ENCODE measurements at regions not wholly inside any gene's neighbourhood (a gene's known extent, or its start where the extent isn't known, plus 50 kb on each side); places are given as distances from the start of the nearest gene placed in this dataset.

DNA sequence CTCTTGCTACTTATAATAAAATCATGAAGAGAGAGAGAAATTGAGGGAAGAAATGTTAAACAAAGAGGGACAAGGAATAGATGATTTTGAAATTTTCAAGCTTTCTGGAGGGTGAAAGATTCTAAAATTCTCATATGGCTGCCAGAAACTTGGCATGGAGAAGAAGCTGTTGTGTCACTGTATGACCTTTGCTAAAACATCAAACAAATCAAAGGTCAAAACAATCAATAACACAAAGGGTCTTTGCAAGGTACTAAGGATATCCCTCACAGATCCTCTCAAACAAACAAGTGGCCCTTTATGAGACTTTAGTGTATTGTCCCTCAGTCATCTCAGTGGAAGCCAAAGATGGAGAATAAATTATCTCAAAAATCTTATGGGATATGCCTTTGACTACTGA lies 1039.2 kb upstream of the MIR17HG start:
- TF ChIP-seq, protein P1, sequence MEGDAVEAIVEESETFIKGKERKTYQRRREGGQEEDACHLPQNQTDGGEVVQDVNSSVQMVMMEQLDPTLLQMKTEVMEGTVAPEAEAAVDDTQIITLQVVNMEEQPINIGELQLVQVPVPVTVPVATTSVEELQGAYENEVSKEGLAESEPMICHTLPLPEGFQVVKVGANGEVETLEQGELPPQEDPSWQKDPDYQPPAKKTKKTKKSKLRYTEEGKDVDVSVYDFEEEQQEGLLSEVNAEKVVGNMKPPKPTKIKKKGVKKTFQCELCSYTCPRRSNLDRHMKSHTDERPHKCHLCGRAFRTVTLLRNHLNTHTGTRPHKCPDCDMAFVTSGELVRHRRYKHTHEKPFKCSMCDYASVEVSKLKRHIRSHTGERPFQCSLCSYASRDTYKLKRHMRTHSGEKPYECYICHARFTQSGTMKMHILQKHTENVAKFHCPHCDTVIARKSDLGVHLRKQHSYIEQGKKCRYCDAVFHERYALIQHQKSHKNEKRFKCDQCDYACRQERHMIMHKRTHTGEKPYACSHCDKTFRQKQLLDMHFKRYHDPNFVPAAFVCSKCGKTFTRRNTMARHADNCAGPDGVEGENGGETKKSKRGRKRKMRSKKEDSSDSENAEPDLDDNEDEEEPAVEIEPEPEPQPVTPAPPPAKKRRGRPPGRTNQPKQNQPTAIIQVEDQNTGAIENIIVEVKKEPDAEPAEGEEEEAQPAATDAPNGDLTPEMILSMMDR (tag by site-specific recombination; IDR thresholded peaks at IDR 0.05), result no peak
- no peak for TF ChIP-seq KLF16 (tag by site-specific recombination; IDR thresholded peaks at IDR 0.05)
- no peak for TF ChIP-seq ZNF670 (tag by site-specific recombination; IDR thresholded peaks at IDR 0.05; ENCODE audit: low read depth)
- no peak for TF ChIP-seq ZNF629 (tag by site-specific recombination; IDR thresholded peaks at IDR 0.05)
- TF ChIP-seq, protein P2, sequence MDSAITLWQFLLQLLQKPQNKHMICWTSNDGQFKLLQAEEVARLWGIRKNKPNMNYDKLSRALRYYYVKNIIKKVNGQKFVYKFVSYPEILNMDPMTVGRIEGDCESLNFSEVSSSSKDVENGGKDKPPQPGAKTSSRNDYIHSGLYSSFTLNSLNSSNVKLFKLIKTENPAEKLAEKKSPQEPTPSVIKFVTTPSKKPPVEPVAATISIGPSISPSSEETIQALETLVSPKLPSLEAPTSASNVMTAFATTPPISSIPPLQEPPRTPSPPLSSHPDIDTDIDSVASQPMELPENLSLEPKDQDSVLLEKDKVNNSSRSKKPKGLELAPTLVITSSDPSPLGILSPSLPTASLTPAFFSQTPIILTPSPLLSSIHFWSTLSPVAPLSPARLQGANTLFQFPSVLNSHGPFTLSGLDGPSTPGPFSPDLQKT (IDR thresholded peaks at IDR 0.05; ENCODE audit: borderline replicate concordance, low read depth, low read length), result no peak
- TF ChIP-seq ZNF658 (tag by site-specific recombination; IDR thresholded peaks at IDR 0.05), result no peak
- no peak for TF ChIP-seq ZNF561 (tag by site-specific recombination; IDR thresholded peaks at IDR 0.05; ENCODE audit: borderline replicate concordance)

Measured in HEK293 (cell line).